SJCRH30 (cell line): ENCODE measurements at regions not wholly inside any gene's neighbourhood (a gene's known extent, or its start where the extent isn't known, plus 50 kb on each side); places are given as distances from the start of the nearest gene placed in this dataset.

Experiments
- DNase-seq, 2 experiments: peaks; one replicate each; pipeline ENCODE4 v3.0.0-alpha.2; 2015 to 2020
- H3K27ac ChIP-seq: fragments of 250-450 bp; sonication (Bioruptor Pico); 2 replicates; pipeline ENCODE4 v1.5.1; 2020; ENCODE audit warnings: mild to moderate bottlenecking, moderate library complexity
- H3K27me3 ChIP-seq: fragments of 250-450 bp; sonication (Bioruptor Pico); 2 replicates; pipeline ENCODE4 v1.5.1; 2020; ENCODE audit warnings: mild to moderate bottlenecking, moderate library complexity
- H3K36me3 ChIP-seq: fragments of 250-450 bp; sonication (Bioruptor Pico); 2 replicates; pipeline ENCODE4 v1.5.1; 2020; ENCODE audit warnings: mild to moderate bottlenecking, moderate library complexity
- H3K4me1 ChIP-seq: fragments of 250-450 bp; sonication (Bioruptor Pico); 2 replicates; pipeline ENCODE4 v1.5.1; 2020; ENCODE audit warnings: mild to moderate bottlenecking, moderate library complexity
- H3K4me3 ChIP-seq: fragments of 250-450 bp; sonication (Bioruptor Pico); 2 replicates; pipeline ENCODE4 v1.5.1; 2020; ENCODE audit warnings: mild to moderate bottlenecking, moderate library complexity
- H3K9me3 ChIP-seq: fragments of 250-450 bp; sonication (Bioruptor Pico); replicated peaks from 2 replicates; pipeline ENCODE4 v1.5.1; 2020; ENCODE audit warnings: mild to moderate bottlenecking, moderate library complexity

DNA sequence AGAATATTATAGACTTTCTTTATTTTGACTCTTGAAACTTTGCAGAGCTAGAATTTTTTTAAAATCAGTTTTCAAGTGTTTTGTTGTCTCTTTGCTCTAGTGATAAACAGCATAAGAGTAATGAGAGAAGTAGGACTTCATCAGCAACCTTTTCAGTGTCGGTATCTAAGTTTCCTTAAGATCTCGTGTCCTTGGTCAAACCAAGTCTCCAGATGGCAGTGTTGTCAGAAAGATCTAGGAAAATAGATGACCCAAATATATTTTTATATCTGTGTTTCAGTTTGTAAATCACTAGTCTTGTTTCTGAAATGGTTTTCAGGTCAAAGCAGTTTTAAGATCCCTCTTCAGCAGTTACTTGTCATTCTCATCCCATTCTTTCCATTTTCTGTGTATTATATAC, 438.3 kb downstream of the RAPGEF2 start:
- no peaks in the 10 kb centered on the region for H3K4me1 ChIP-seq
- H3K27ac ChIP-seq: no peak overlapping the region
- H3K36me3 ChIP-seq: no peaks in the 10 kb centered on the region
- no peaks in the 10 kb centered on the region for H3K9me3 ChIP-seq
- no peaks in the 10 kb centered on the region for H3K27me3 ChIP-seq
- H3K4me3 ChIP-seq: no peak overlapping the region
- DNase-seq: no peak

- H3K4me1 ChIP-seq: no peaks in the 10 kb centered on the region
- H3K4me3 ChIP-seq: no peak overlapping the region
- H3K27ac ChIP-seq: no peak overlapping the region
- no peak for DNase-seq
- H3K36me3 ChIP-seq: no peaks in the 10 kb centered on the region
- no peaks in the 10 kb centered on the region for H3K27me3 ChIP-seq
- H3K9me3 ChIP-seq: no peaks in the 10 kb centered on the region
Observed at GRCh38 chr4:159542296-159542695, 439.4 kb downstream of the RAPGEF2 start.

- Histone ChIP-seq H3K27ac (no peak overlapping the region), H3K36me3 (no peaks in the 10 kb centered on the region), H3K4me3 (no peak overlapping the region), H3K4me1 (peaks cover 4% of the 10 kb centered on the region; the same call in 1 of the 2 replicates), H3K9me3 (no peaks in the 10 kb centered on the region), H3K27me3 (no peaks in the 10 kb centered on the region)
- DNase-seq: no peak
Observed at GRCh38 chr4:159543831-159544230, 441.0 kb downstream of the RAPGEF2 start.

DNA sequence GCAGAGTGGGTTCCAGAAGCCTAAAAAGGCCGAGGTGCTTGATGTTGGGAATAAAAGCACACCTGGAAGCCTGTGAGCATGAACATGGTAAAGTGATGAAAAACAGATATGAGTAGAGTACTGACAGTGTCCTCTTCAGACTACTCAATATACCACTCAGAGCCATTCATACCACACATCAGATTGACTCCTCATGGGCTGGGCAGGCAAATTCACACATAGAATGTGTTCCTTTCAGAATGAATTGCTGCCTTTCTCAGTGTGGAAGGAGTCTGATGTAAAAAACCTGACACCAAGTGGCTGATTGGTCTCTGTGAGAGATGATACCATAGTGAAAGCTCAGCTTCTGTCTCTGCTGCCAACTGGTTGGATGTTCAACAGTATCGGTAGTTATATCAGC, 442.7 kb downstream of the RAPGEF2 start:
- H3K27ac ChIP-seq: no peak overlapping the region
- H3K27me3 ChIP-seq: no peaks in the 10 kb centered on the region
- no peak overlapping the region for H3K4me3 ChIP-seq
- DNase-seq: no peak
- H3K36me3 ChIP-seq: no peaks in the 10 kb centered on the region
- H3K9me3 ChIP-seq: no peaks in the 10 kb centered on the region
- H3K4me1 ChIP-seq: peaks cover 9% of the 10 kb centered on the region; the same call in 1 of the 2 replicates

DNA sequence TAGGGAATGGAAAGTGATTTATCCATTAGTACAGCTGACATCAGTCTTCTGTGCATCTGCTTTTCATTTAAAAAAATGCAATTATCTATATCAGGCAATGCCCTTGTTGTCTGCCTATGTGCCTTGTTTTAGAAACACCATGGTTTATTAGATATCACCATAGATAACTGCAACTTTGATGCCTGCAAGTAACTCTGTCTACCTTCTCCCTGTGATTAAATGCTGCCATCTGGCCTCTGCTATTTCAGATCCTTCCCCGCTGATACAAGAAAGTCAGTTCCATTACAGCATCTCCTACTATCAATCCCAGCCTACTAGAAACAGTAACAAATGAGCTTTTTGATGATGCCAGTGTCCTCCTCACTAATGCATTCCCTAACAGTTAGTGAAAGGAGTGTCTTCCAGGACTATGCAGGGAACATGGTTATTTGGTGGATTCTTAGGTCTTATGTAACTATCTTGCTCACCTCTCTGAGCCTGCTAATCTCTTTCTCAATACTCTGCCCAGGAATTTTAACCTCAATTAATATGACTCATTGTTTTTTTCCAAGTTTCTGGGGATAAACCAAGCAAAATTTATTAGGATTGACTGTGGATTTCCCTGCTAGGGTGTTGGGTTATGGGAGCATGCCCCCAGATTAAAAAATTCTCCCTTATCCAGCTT, 444.9 kb downstream of the RAPGEF2 start:
- Histone ChIP-seq H3K27ac (no peak overlapping the region), H3K4me3 (no peak overlapping the region), H3K4me1 (peaks cover 9% of the 10 kb centered on the region; the same call in 1 of the 2 replicates), H3K9me3 (no peaks in the 10 kb centered on the region), H3K27me3 (no peaks in the 10 kb centered on the region), H3K36me3 (no peaks in the 10 kb centered on the region)
- DNase-seq: no peak

- H3K27ac ChIP-seq: peak overlapping the region; percentile 11; the same call in 1 of the 2 replicates
- H3K9me3 ChIP-seq: no peaks in the 10 kb centered on the region
- no peaks in the 10 kb centered on the region for H3K27me3 ChIP-seq
- no peak overlapping the region for H3K4me3 ChIP-seq
- DNase-seq: peak; percentile 3 to 47
- peaks cover 9% of the 10 kb centered on the region; the same call in 1 of the 2 replicates for H3K4me1 ChIP-seq
- no peaks in the 10 kb centered on the region for H3K36me3 ChIP-seq
Observed at GRCh38 chr4:159549098-159549518, 446.2 kb downstream of the RAPGEF2 start.

DNA sequence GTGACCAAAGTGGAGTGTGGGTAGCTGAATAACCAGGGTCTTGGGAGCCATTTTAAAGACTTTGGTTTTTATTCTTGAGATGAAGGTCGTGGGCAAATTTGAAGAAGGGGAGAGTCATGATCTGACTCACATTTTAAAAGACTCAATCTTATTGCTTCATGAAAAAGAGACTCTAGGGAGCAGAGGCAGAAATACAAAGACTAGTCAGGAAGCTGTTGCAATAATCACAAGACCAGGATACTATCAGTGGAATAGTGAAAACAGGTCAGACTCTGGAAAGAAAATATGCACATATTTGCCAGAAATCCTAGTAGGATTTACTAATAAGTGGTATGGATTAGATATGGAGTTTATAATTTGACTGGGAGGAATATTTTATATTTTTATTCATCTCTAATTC, 448.4 kb downstream of the RAPGEF2 start:
- Histone ChIP-seq H3K27me3 (no peaks in the 10 kb centered on the region), H3K27ac (no peak overlapping the region), H3K36me3 (no peaks in the 10 kb centered on the region), H3K9me3 (no peaks in the 10 kb centered on the region), H3K4me1 (peaks cover 9% of the 10 kb centered on the region; the same call in 1 of the 2 replicates), H3K4me3 (no peak overlapping the region)
- DNase-seq: no peak

GRCh38 chr4:159552979-159553768, 450.3 kb downstream of the RAPGEF2 start:
- no peaks in the 10 kb centered on the region for H3K27me3 ChIP-seq
- H3K9me3 ChIP-seq: no peaks in the 10 kb centered on the region
- peaks cover 9% of the 10 kb centered on the region; the same call in 1 of the 2 replicates for H3K4me1 ChIP-seq
- no peak overlapping the region for H3K27ac ChIP-seq
- H3K36me3 ChIP-seq: no peaks in the 10 kb centered on the region
- no peak for DNase-seq
- H3K4me3 ChIP-seq: no peak overlapping the region

GRCh38 chr4:159555873-159556272, 453.0 kb downstream of the RAPGEF2 start:
- Histone ChIP-seq H3K27me3 (no peaks in the 10 kb centered on the region), H3K36me3 (no peaks in the 10 kb centered on the region), H3K9me3 (no peaks in the 10 kb centered on the region), H3K4me1 (no peaks in the 10 kb centered on the region), H3K4me3 (no peak overlapping the region), H3K27ac (no peak overlapping the region)
- no peak for DNase-seq

- H3K27ac ChIP-seq: no peak overlapping the region
- DNase-seq: peak in 1 of 2 experiments; percentile 19
Observed at GRCh38 chr4:159562366-159562765, 459.5 kb downstream of the RAPGEF2 start.

DNA sequence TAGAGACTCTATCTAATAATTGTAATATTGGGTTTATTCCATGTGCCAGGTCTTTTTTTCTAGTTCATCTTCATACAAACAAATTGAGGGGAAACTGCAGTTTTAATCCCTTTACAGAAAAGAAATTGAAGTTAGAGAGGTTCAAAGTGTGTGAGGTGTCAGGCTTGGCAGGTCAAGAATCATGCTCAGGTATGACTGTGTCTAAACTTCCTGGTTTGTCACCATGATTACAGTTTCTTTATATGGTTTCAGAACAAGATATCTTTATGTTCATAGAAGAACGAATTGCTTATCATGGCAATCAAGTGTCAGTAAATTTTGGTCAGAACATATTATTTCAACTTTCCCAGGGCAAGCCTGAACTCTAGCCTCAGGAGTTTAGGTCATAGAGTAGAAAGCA, 460.4 kb downstream of the RAPGEF2 start:
- H3K4me1 ChIP-seq: no peaks in the 10 kb centered on the region; the same call in 1 of the 2 replicates
- H3K9me3 ChIP-seq: no peaks in the 10 kb centered on the region
- no peaks in the 10 kb centered on the region for H3K27me3 ChIP-seq
- H3K27ac ChIP-seq: no peak overlapping the region
- no peak for DNase-seq
- no peak overlapping the region for H3K4me3 ChIP-seq
- no peaks in the 10 kb centered on the region for H3K36me3 ChIP-seq

More at GRCh38 chr4:159562366-159562765, 459.5 kb downstream of the RAPGEF2 start:
- H3K27me3 ChIP-seq: no peaks in the 10 kb centered on the region
- no peaks in the 10 kb centered on the region; the same call in 1 of the 2 replicates for H3K4me1 ChIP-seq
- H3K36me3 ChIP-seq: no peaks in the 10 kb centered on the region
- no peak overlapping the region for H3K4me3 ChIP-seq
- no peaks in the 10 kb centered on the region for H3K9me3 ChIP-seq

GRCh38 chr4:159564615-159565014, 461.7 kb downstream of the RAPGEF2 start:
- Histone ChIP-seq H3K4me1 (no peaks in the 10 kb centered on the region; the same call in 1 of the 2 replicates), H3K9me3 (no peaks in the 10 kb centered on the region), H3K27ac (no peak overlapping the region), H3K36me3 (no peaks in the 10 kb centered on the region), H3K27me3 (no peaks in the 10 kb centered on the region), H3K4me3 (no peak overlapping the region)
- no peak for DNase-seq

- DNase-seq: no peak
- Histone ChIP-seq H3K36me3 (no peaks in the 10 kb centered on the region), H3K4me3 (no peak overlapping the region), H3K4me1 (no peaks in the 10 kb centered on the region; the same call in 1 of the 2 replicates), H3K9me3 (no peaks in the 10 kb centered on the region), H3K27ac (no peak overlapping the region), H3K27me3 (no peaks in the 10 kb centered on the region)
Observed at GRCh38 chr4:159566786-159567185, 463.9 kb downstream of the RAPGEF2 start.

DNA sequence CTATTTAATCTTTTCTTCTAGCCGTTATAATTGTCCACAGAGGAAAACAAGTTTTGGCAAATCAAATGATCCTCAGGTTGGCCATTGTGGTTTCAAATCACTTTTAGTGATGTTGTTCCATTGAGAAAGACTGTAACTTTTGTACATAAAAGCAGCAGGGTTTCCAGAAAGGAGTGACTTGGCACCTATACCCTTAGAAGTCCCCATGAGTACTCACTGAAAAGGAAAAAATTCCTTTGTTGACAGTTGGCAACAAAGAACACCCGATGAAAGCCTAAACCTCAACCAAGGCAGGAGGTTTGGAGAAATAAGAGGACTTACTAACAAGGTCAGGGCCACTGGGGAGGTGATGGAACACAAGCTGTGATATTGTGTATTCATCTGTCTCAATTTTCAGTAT, 474.4 kb downstream of the RAPGEF2 start:
- no peak for DNase-seq
- no peaks in the 10 kb centered on the region for H3K27me3 ChIP-seq
- H3K36me3 ChIP-seq: no peaks in the 10 kb centered on the region
- H3K4me3 ChIP-seq: no peak overlapping the region
- H3K4me1 ChIP-seq: no peaks in the 10 kb centered on the region
- no peaks in the 10 kb centered on the region; the same call in 1 of the 2 replicates for H3K9me3 ChIP-seq
- H3K27ac ChIP-seq: no peak overlapping the region

- H3K4me1 ChIP-seq: no peaks in the 10 kb centered on the region
- no peaks in the 10 kb centered on the region for H3K27me3 ChIP-seq
- no peaks in the 10 kb centered on the region for H3K36me3 ChIP-seq
- DNase-seq: no peak
- no peaks in the 10 kb centered on the region; the same call in 1 of the 2 replicates for H3K9me3 ChIP-seq
- no peak overlapping the region for H3K27ac ChIP-seq
- H3K4me3 ChIP-seq: no peak overlapping the region
Observed at GRCh38 chr4:159582685-159583084, 479.8 kb downstream of the RAPGEF2 start.
